Colonic mucosa (tissue), 4 donors: ENCODE measurements at regions not wholly inside any gene's neighbourhood (a gene's known extent, or its start where the extent isn't known, plus 50 kb on each side); places are given as distances from the start of the nearest gene placed in this dataset.
"Not testable (repeated sequence)": the region's sequence is repeated elsewhere in the genome, so short reads cannot be mapped to it uniquely, and the experiment has no call there.

ENCODE experiments used
- DNase-seq: peaks from one replicate; pipeline ENCODE4 v3.0.0-alpha.2; 2020
- H3K27ac ChIP-seq: fragments of 200-600 bp; one replicate; pipeline ENCODE4 v1.8.0; 2021
- H3K27me3 ChIP-seq: fragments of 200-600 bp; one replicate; pipeline ENCODE4 v1.8.0; 2021
- H3K36me3 ChIP-seq: fragments of 200-600 bp; one replicate; pipeline ENCODE4 v1.8.0; 2021
- H3K4me1 ChIP-seq: fragments of 200-600 bp; one replicate; pipeline ENCODE4 v1.8.0; 2021; ENCODE audit warnings: mild to moderate bottlenecking
- H3K4me3 ChIP-seq: fragments of 200-600 bp; one replicate; pipeline ENCODE4 v1.8.0; 2021
- H3K9ac ChIP-seq, 2 donors: one replicate each; pipeline ENCODE4 v1.7.0; 2013; ENCODE audit warnings: control low read depth in 2 of 2, low read depth in 2 of 2, low read length in 2 of 2
- H3K9me3 ChIP-seq: fragments of 200-600 bp; one replicate; pipeline ENCODE4 v1.8.0; 2021
- CTCF ChIP-seq: fragments of 200-600 bp; IDR thresholded peaks from one replicate; pipeline ENCODE4 v1.8.0; 2022; ENCODE audit warnings: antibody characterized with exemption, mild to moderate bottlenecking
- intact Hi-C: fragments of 100-400 bp; cut with DNase I; formaldehyde crosslinking; loops from one replicate; pipeline ENCODE4 v1.14.1; 2022
- donor health status: healthy.
- donor health status: DM: no; HTN: no; CAD: no.
- donor health status: DM: no; HTN: no; CAD: no.

DNA sequence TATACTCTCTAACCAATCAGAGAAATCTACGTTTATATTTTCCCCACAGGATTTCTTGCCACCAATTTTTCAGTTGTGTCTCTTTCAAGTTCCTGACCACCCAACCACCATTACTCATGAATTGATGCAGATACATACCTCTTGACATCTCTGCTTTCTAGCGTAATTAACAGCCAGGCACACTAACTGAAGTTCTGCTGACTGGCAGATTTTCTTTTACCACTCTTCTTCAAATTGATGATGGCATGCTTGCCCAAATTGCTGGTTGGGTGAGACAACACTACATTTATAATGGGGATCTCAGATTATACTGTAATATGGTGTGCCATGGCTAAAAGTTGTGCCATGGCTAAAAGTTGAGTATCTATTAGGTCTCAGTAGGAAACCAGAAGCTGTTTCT is 566.7 kb downstream of the ADGRL2 start:
- no peak overlapping the region for H3K9ac ChIP-seq
- DNase-seq: no peak
- no peaks in the 10 kb centered on the region for H3K9me3 ChIP-seq
- H3K36me3 ChIP-seq: no peaks in the 10 kb centered on the region
- no peaks in the 10 kb centered on the region for H3K4me1 ChIP-seq
- intact Hi-C loops: no loop called here
- H3K27me3 ChIP-seq: no peaks in the 10 kb centered on the region
- H3K27ac ChIP-seq: no peak overlapping the region
- H3K4me3 ChIP-seq: no peak overlapping the region
- no peak for TF ChIP-seq CTCF

- no peak overlapping the region for H3K4me3 ChIP-seq
- no peak overlapping the region for H3K27ac ChIP-seq
- no peaks in the 10 kb centered on the region for H3K27me3 ChIP-seq
- no peaks in the 10 kb centered on the region for H3K4me1 ChIP-seq
- H3K9me3 ChIP-seq: no peaks in the 10 kb centered on the region
- H3K9ac ChIP-seq: no peak overlapping the region
- H3K36me3 ChIP-seq: no peaks in the 10 kb centered on the region
- intact Hi-C loops: no loop called here
- DNase-seq: no peak
- no peak for TF ChIP-seq CTCF
Measured at GRCh38 chr1:82366689-82367088, 566.0 kb downstream of the ADGRL2 start.

DNA sequence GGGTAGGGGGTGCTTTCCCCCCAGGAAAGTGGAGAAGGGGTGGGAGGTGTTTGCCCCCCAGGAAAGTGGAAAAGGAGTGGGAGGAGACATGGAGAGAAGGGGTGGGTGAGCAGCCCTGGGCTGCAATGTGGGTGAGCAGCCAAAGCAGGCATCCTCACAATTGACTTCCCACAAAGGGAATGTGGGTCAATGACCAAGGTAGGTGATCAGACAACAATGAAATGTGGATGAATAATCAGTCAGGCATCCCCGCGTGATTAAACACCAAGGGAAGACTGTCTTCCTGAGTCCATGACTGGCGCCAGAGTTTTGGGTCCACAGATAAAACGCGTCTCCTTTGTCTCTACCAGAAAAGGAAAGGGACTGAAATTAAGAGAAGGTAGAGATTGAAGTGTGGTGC is 558.8 kb downstream of the ADGRL2 start:
- H3K36me3 ChIP-seq, H3K4me3 ChIP-seq, H3K4me1 ChIP-seq, H3K27me3 ChIP-seq, H3K9ac ChIP-seq, intact Hi-C loops, H3K27ac ChIP-seq, H3K9me3 ChIP-seq, DNase-seq: not testable (repeated sequence)

- H3K4me3 ChIP-seq, DNase-seq, H3K36me3 ChIP-seq, H3K27me3 ChIP-seq, H3K27ac ChIP-seq, H3K9ac ChIP-seq, intact Hi-C loops, H3K9me3 ChIP-seq, H3K4me1 ChIP-seq: not testable (repeated sequence)
Measured at GRCh38 chr1:82358706-82359105, 558.0 kb downstream of the ADGRL2 start.

GRCh38 chr1:82354546-82354945 is 553.8 kb downstream of the ADGRL2 start:
- intact Hi-C loops, DNase-seq, H3K4me3 ChIP-seq, H3K4me1 ChIP-seq, H3K36me3 ChIP-seq, H3K9ac ChIP-seq, H3K27ac ChIP-seq, H3K9me3 ChIP-seq, H3K27me3 ChIP-seq: not testable (repeated sequence)

DNA sequence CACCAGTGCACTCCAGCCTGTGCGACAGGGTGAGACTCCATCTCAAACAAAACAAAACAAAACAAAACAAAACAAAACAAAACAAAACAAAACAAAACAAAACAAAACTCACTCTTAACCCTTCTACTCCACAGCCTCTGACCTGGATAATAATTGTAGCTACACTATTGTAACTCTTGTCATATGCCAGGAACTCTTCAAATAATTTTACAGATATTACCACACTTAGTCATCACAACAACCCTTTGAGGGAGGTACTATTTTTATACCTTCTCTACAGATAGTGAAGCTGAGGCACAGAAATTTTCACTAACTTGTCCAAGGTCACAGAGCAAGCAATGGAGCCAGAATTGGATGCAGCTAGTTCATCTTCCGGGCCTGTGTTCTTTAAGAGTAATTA is 547.8 kb downstream of the ADGRL2 start:
- TF ChIP-seq CTCF: no peak
- intact Hi-C loops: no loop called here
- H3K9ac ChIP-seq: no peak overlapping the region
- H3K27ac ChIP-seq: no peak overlapping the region
- no peaks in the 10 kb centered on the region for H3K36me3 ChIP-seq
- H3K4me3 ChIP-seq: no peak overlapping the region
- no peaks in the 10 kb centered on the region for H3K9me3 ChIP-seq
- H3K27me3 ChIP-seq: no peaks in the 10 kb centered on the region
- DNase-seq: no peak
- H3K4me1 ChIP-seq: no peaks in the 10 kb centered on the region

GRCh38 chr1:82346141-82346540 is 545.4 kb downstream of the ADGRL2 start:
- H3K36me3 ChIP-seq: no peaks in the 10 kb centered on the region
- no peak for TF ChIP-seq CTCF
- no peak overlapping the region for H3K4me3 ChIP-seq
- intact Hi-C loops: no loop called here
- no peak overlapping the region for H3K9ac ChIP-seq
- no peaks in the 10 kb centered on the region for H3K9me3 ChIP-seq
- no peaks in the 10 kb centered on the region for H3K27me3 ChIP-seq
- H3K4me1 ChIP-seq: no peaks in the 10 kb centered on the region
- DNase-seq: no peak
- H3K27ac ChIP-seq: no peak overlapping the region
